ENCODE measurements at regions not wholly inside any gene's neighbourhood (a gene's known extent, or its start where the extent isn't known, plus 50 kb on each side); places are given as distances from the start of the nearest gene placed in this dataset.

GRCh38 chr10:43881657-43882056 is 233.0 kb upstream of the ZNF32 start:
- ChIA-PET CTCF (no interaction called here), POLR2A (ENCODE audit: unreplicated experiment) (no interaction called here)
- no peaks in the 10 kb centered on the region for H3F3A ChIP-seq (ENCODE audit: insufficient read depth, low read depth)
- no peak for DNase-seq
- H3K4me1 ChIP-seq (replicated peaks; ENCODE audit: insufficient read depth), result no peaks in the 10 kb centered on the region
- peaks cover 71% of the 10 kb centered on the region for H3K27me3 ChIP-seq (ENCODE audit: insufficient read depth, low read depth)
- no peaks in the 10 kb centered on the region for H3K36me3 ChIP-seq (ENCODE audit: low read depth)
- H3K9me2 ChIP-seq (ENCODE audit: insufficient read depth), result no peaks in the 10 kb centered on the region
- H3K9me3 ChIP-seq (ENCODE audit: insufficient read depth, low read depth), result no peaks in the 10 kb centered on the region
- intact Hi-C loops (cut with micrococcal nuclease; ENCODE audit: unreplicated experiment), result no loop called here
- no TSS peak for BruUV-seq (replicated peaks)
- no peaks in the 10 kb centered on the region for H3K79me2 ChIP-seq (ENCODE audit: low read depth)
- H3K4me2 ChIP-seq, result no peak overlapping the region
- no peaks in the 10 kb centered on the region for H4K20me1 ChIP-seq (ENCODE audit: insufficient read depth)
- no peak for TF ChIP-seq CTCF (conservative IDR thresholded peaks at IDR 0.05)
- no peak overlapping the region for H3K27ac ChIP-seq
- no peak overlapping the region for H2AFZ ChIP-seq
- no peak overlapping the region for H3K4me3 ChIP-seq

GRCh38 chr10:43880160-43880559 is 231.5 kb upstream of the ZNF32 start:
- no peak overlapping the region for H3K27ac ChIP-seq
- H3K27me3 ChIP-seq (ENCODE audit: insufficient read depth, low read depth), result peaks cover 82% of the 10 kb centered on the region
- H3K4me1 ChIP-seq (replicated peaks; ENCODE audit: insufficient read depth), result no peaks in the 10 kb centered on the region
- BruUV-seq (replicated peaks), result no TSS peak
- no peaks in the 10 kb centered on the region for H3K9me2 ChIP-seq (ENCODE audit: insufficient read depth)
- DNase-seq, result no peak
- H3K36me3 ChIP-seq (ENCODE audit: low read depth), result no peaks in the 10 kb centered on the region
- no peaks in the 10 kb centered on the region for H3K9me3 ChIP-seq (ENCODE audit: insufficient read depth, low read depth)
- POLR2A ChIA-PET (ENCODE audit: unreplicated experiment), result no interaction called here
- TF ChIP-seq EZH2 (IDR thresholded peaks at IDR 0.05; ENCODE audit: low read depth) (no peak), CTCF (conservative IDR thresholded peaks at IDR 0.05) (no peak)
- no peak overlapping the region for H2AFZ ChIP-seq
- no peaks in the 10 kb centered on the region for H3F3A ChIP-seq (ENCODE audit: insufficient read depth, low read depth)
- no peaks in the 10 kb centered on the region for H3K79me2 ChIP-seq (ENCODE audit: low read depth)
- CTCF ChIA-PET, result no interaction called here
- no peak overlapping the region for H3K4me2 ChIP-seq
- no peaks in the 10 kb centered on the region for H4K20me1 ChIP-seq (ENCODE audit: insufficient read depth)
- H3K4me3 ChIP-seq, result no peak overlapping the region
- intact Hi-C loops (cut with micrococcal nuclease; ENCODE audit: unreplicated experiment), result no loop called here

GRCh38 chr10:43879742-43880141 is 231.1 kb upstream of the ZNF32 start:
- CTCF ChIA-PET, result no interaction called here
- BruUV-seq (replicated peaks), result no TSS peak
- no peak overlapping the region for H3K4me2 ChIP-seq
- POLR2A ChIA-PET (ENCODE audit: unreplicated experiment), result no interaction called here
- no peak for TF ChIP-seq EZH2 (IDR thresholded peaks at IDR 0.05; ENCODE audit: low read depth)
- TF ChIP-seq CTCF (conservative IDR thresholded peaks at IDR 0.05), result no peak
- DNase-seq, result no peak
- no peak overlapping the region for H3K4me3 ChIP-seq
- intact Hi-C loops (cut with micrococcal nuclease; ENCODE audit: unreplicated experiment), result no loop called here
- no peaks in the 10 kb centered on the region for H3K9me2 ChIP-seq (ENCODE audit: insufficient read depth)
- peaks cover 85% of the 10 kb centered on the region for H3K27me3 ChIP-seq (ENCODE audit: insufficient read depth, low read depth)
- H3K79me2 ChIP-seq (ENCODE audit: low read depth), result no peaks in the 10 kb centered on the region
- no peak overlapping the region for H2AFZ ChIP-seq
- H3K36me3 ChIP-seq (ENCODE audit: low read depth), result no peaks in the 10 kb centered on the region
- H4K20me1 ChIP-seq (ENCODE audit: insufficient read depth), result no peaks in the 10 kb centered on the region
- H3K27ac ChIP-seq, result no peak overlapping the region
- no peaks in the 10 kb centered on the region for H3K4me1 ChIP-seq (replicated peaks; ENCODE audit: insufficient read depth)
- H3F3A ChIP-seq (ENCODE audit: insufficient read depth, low read depth), result no peaks in the 10 kb centered on the region
- H3K9me3 ChIP-seq (ENCODE audit: insufficient read depth, low read depth), result no peaks in the 10 kb centered on the region

Measured in PC-9 (cell line).